ES-I3 (cell line): ENCODE measurements at regions not wholly inside any gene's neighbourhood (a gene's known extent, or its start where the extent isn't known, plus 50 kb on each side); places are given as distances from the start of the nearest gene placed in this dataset.

Experiments used
- H3K36me3 ChIP-seq: 2 replicates; pipeline ENCODE4 v1.6.1; 2013; ENCODE audit warnings: mild to moderate bottlenecking, low read length, control low read depth, moderate library complexity; ENCODE audit not compliant: insufficient read depth
- H3K4me1 ChIP-seq: 2 replicates; pipeline ENCODE4 v1.6.1; 2013; ENCODE audit warnings: mild to moderate bottlenecking, control low read depth, low read length; ENCODE audit not compliant: insufficient read depth
- H3K9ac ChIP-seq: 2 replicates; pipeline ENCODE4 v1.6.1; 2013; ENCODE audit warnings: low read depth, mild to moderate bottlenecking, low read length, moderate library complexity
- H3K9me3 ChIP-seq: 2 replicates; pipeline ENCODE4 v1.6.1; 2013; ENCODE audit warnings: mild to moderate bottlenecking, low read length, moderate library complexity; ENCODE audit not compliant: control insufficient read depth, insufficient read depth

- Histone ChIP-seq H3K9ac (peak overlapping the region; percentile 70), H3K4me1 (peaks cover 11% of the 10 kb centered on the region), H3K36me3 (no peaks in the 10 kb centered on the region), H3K9me3 (no peaks in the 10 kb centered on the region)
Measured at GRCh38 chr7:42493436-42494198, 256.6 kb upstream of the GLI3 start.

GRCh38 chr7:42492920-42493319 lies 255.9 kb upstream of the GLI3 start:
- no peaks in the 10 kb centered on the region for H3K36me3 ChIP-seq
- peak overlapping the region; percentile 70; the same call in 1 of the 2 replicates for H3K9ac ChIP-seq
- no peaks in the 10 kb centered on the region for H3K9me3 ChIP-seq
- peaks cover 11% of the 10 kb centered on the region for H3K4me1 ChIP-seq

GRCh38 chr7:42491106-42491505 lies 254.1 kb upstream of the GLI3 start:
- no peaks in the 10 kb centered on the region for H3K36me3 ChIP-seq
- no peak overlapping the region for H3K9ac ChIP-seq

GRCh38 chr7:42489299-42489698 lies 252.3 kb upstream of the GLI3 start:
- H3K36me3 ChIP-seq: no peaks in the 10 kb centered on the region
- no peaks in the 10 kb centered on the region for H3K9me3 ChIP-seq
- H3K9ac ChIP-seq: no peak overlapping the region
- peaks cover 7% of the 10 kb centered on the region for H3K4me1 ChIP-seq

More at GRCh38 chr7:42491106-42491505, 254.1 kb upstream of the GLI3 start:
- no peaks in the 10 kb centered on the region for H3K9me3 ChIP-seq
- H3K4me1 ChIP-seq: peaks cover 11% of the 10 kb centered on the region

- no peak overlapping the region for H3K9ac ChIP-seq
- no peaks in the 10 kb centered on the region for H3K9me3 ChIP-seq
- H3K36me3 ChIP-seq: no peaks in the 10 kb centered on the region
- H3K4me1 ChIP-seq: peaks cover 6% of the 10 kb centered on the region; the same call in 1 of the 2 replicates
Measured at GRCh38 chr7:42485301-42485766, 248.3 kb upstream of the GLI3 start.

GRCh38 chr7:42483886-42484285 lies 246.9 kb upstream of the GLI3 start:
- H3K9me3 ChIP-seq: no peaks in the 10 kb centered on the region
- H3K9ac ChIP-seq: no peak overlapping the region
- peaks cover 11% of the 10 kb centered on the region; the same call in 1 of the 2 replicates for H3K4me1 ChIP-seq
- no peaks in the 10 kb centered on the region for H3K36me3 ChIP-seq

GRCh38 chr7:42479816-42480633 lies 243.0 kb upstream of the GLI3 start:
- Histone ChIP-seq H3K36me3 (no peaks in the 10 kb centered on the region), H3K9ac (no peak overlapping the region), H3K4me1 (peaks cover 11% of the 10 kb centered on the region; the same call in 1 of the 2 replicates), H3K9me3 (no peaks in the 10 kb centered on the region)

- no peaks in the 10 kb centered on the region for H3K36me3 ChIP-seq
- H3K9me3 ChIP-seq: no peaks in the 10 kb centered on the region
- H3K9ac ChIP-seq: no peak overlapping the region
- H3K4me1 ChIP-seq: peaks cover 11% of the 10 kb centered on the region; the same call in 1 of the 2 replicates
Measured at GRCh38 chr7:42479452-42479815, 242.4 kb upstream of the GLI3 start.

- no peaks in the 10 kb centered on the region for H3K9me3 ChIP-seq
- no peaks in the 10 kb centered on the region for H3K36me3 ChIP-seq
- H3K4me1 ChIP-seq: peaks cover 11% of the 10 kb centered on the region; the same call in 1 of the 2 replicates
- H3K9ac ChIP-seq: no peak overlapping the region
Measured at GRCh38 chr7:42478717-42479116, 241.7 kb upstream of the GLI3 start.

- Histone ChIP-seq H3K9me3 (no peaks in the 10 kb centered on the region), H3K36me3 (no peaks in the 10 kb centered on the region), H3K4me1 (peaks cover 6% of the 10 kb centered on the region; the same call in 1 of the 2 replicates), H3K9ac (no peak overlapping the region)
Measured at GRCh38 chr7:42476255-42476654, 239.2 kb upstream of the GLI3 start.

- H3K36me3 ChIP-seq: no peaks in the 10 kb centered on the region
- H3K9me3 ChIP-seq: no peaks in the 10 kb centered on the region
- peaks cover 2% of the 10 kb centered on the region; the same call in 1 of the 2 replicates for H3K4me1 ChIP-seq
- no peak overlapping the region for H3K9ac ChIP-seq
Measured at GRCh38 chr7:42475082-42475481, 238.1 kb upstream of the GLI3 start.

- Histone ChIP-seq H3K36me3 (no peaks in the 10 kb centered on the region), H3K9me3 (no peaks in the 10 kb centered on the region), H3K4me1 (no peaks in the 10 kb centered on the region), H3K9ac (no peak overlapping the region)
Measured at GRCh38 chr7:42473099-42473498, 236.1 kb upstream of the GLI3 start.

GRCh38 chr7:42471573-42472174 lies 234.7 kb upstream of the GLI3 start:
- no peaks in the 10 kb centered on the region for H3K36me3 ChIP-seq
- H3K9ac ChIP-seq: no peak overlapping the region
- no peaks in the 10 kb centered on the region for H3K9me3 ChIP-seq
- no peaks in the 10 kb centered on the region for H3K4me1 ChIP-seq

- H3K36me3 ChIP-seq: no peaks in the 10 kb centered on the region
- no peaks in the 10 kb centered on the region for H3K9me3 ChIP-seq
- no peak overlapping the region for H3K9ac ChIP-seq
- no peaks in the 10 kb centered on the region for H3K4me1 ChIP-seq
Measured at GRCh38 chr7:42469341-42469740, 232.3 kb upstream of the GLI3 start.
